A204.1 (cell line): ENCODE measurements at regions not wholly inside any gene's neighbourhood (a gene's known extent, or its start where the extent isn't known, plus 50 kb on each side); places are given as distances from the start of the nearest gene placed in this dataset.
"Not testable (repeated sequence)": the region's sequence is repeated elsewhere in the genome, so short reads cannot be mapped to it uniquely, and the experiment has no call there.

Experiments
- FAIRE-seq: peaks from 2 replicates; lab custom pipeline; 2012; peaks lifted over from hg19 to GRCh38; lab: Jason Lieb, UNC

DNA sequence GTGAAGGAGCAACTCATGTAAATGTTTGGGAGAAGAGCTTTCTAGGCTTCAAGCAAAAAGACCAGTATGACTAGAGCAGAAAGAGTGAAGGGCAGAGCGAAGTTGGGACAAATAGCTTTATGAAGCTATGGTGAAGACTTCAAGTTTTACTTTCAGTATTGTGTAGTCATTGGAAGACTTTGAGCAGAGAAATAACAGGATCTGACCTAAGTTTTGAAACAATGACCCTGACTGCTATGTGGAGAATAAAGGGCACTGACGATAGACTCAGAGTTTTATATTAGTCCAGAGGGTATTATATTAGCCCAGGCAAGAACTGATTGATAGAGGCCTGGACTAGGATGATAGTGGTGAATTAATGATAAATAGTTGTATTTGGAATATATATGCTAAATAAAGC, 187.3 kb downstream of the KTN1 start:
- no peak for FAIRE-seq

GRCh38 chr14:55769877-55770276, 189.9 kb downstream of the KTN1 start:
- FAIRE-seq: no peak

DNA sequence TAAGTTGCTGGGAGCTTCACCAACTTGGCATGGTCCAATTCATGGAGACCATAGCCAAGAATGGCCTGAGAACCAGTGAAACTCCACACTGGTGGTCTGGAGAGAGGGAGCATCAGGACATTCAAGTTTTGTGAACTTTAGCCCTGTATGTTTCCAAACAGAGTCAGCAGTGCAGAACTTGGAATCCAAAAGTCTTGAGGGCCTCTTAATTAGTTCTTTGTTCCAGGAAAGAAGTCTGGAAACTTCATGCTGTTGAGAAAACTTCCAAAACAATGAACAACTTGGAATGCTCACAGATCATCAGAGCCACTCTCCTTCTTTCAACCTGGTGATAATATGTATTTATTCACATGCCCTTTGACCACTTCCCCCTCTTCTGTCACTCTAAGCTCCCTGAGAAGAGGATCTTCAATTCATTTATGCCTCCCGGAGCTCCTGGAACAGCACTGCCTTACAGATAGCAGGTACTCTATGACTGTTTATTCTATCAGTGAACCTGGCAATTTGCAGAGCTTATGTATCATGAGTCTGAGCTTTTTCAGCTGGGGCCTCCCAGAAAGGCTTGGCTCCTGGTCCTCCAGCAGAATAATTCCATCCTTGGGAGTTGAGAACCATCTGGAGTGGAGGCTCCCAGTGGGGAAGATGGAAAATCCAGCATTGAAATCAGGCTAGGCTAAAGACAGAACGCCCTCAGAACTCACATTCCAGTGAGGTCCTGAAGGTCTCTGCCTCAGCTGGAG, 191.4 kb downstream of the KTN1 start:
- no peak for FAIRE-seq

- no peak for FAIRE-seq
These were observed 192.5 kb downstream of the KTN1 start for GRCh38 chr14:55772486-55772885.

DNA sequence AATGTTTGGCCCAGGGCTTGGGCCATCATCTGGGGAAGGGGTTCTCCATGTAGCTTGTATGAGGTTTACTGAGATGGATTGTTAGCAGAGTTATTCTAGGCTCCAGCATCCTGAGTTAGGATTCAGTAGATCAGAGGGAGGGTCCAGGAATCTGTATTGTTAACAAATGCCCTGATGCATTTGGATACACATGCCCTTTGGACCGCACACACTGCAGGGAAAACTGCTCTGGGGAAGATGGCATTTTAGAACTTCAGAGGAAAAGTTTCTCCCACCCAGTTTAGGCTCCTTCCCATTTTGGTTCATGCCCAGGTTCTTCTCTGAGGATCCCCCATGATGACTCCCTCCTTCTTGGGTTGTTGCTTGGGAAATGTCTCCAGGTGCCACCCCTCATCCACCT, 193.3 kb downstream of the KTN1 start:
- no peak for FAIRE-seq

DNA sequence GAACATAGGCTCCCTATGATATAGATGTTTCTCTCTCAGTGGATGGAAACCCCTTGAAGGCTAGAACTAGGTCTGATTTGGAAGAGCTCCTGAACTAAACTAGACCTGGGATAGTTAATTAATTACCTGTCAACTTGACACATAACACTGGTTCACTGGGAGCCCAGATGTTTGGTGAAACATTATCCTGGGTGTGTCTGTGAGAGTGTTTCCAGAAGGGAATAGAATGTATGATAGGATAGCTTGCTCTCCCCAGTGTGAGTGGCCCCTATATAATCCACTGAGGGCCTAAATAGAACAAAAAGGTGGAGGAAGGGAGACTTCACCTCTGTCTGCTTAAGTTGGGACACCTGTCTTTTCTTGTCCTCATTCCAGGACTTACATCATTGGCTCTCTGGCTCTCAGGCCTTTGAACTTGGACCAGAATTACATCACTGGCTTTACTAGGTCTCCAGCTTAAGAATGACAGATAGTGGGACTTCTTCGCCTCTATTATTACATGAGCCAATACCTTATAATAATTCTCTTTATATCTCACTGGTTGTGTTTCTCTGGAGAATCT, 194.1 kb downstream of the KTN1 start:
- no peak for FAIRE-seq

- no peak for FAIRE-seq
These were observed 197.9 kb downstream of the KTN1 start for GRCh38 chr14:55777877-55778276.

GRCh38 chr14:55780156-55780946, 200.3 kb downstream of the KTN1 start:
- FAIRE-seq: no peak

- no peak for FAIRE-seq
These were observed 201.0 kb downstream of the KTN1 start for GRCh38 chr14:55781046-55781445.

DNA sequence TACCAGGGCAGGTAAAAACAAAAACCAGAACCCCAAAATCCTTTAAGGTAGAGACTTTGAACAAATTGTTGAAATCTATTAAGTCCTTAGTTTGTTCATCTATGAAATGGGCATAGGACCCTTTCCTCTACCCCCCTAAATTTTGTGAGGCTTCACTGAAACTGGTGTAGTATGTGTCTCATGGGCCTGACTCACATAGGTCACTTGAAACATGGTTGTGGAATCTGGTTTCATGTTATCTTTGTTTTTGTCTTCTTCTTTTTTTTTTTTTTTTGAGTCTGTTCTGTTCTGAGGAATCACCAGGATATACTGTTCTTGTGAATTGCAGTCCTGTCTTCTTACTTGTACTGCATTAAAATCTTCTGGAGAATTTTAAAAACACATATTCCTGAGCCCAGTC, 202.2 kb downstream of the KTN1 start:
- no peak for FAIRE-seq

- FAIRE-seq: no peak
These were observed 209.4 kb downstream of the KTN1 start for GRCh38 chr14:55789406-55789805.

DNA sequence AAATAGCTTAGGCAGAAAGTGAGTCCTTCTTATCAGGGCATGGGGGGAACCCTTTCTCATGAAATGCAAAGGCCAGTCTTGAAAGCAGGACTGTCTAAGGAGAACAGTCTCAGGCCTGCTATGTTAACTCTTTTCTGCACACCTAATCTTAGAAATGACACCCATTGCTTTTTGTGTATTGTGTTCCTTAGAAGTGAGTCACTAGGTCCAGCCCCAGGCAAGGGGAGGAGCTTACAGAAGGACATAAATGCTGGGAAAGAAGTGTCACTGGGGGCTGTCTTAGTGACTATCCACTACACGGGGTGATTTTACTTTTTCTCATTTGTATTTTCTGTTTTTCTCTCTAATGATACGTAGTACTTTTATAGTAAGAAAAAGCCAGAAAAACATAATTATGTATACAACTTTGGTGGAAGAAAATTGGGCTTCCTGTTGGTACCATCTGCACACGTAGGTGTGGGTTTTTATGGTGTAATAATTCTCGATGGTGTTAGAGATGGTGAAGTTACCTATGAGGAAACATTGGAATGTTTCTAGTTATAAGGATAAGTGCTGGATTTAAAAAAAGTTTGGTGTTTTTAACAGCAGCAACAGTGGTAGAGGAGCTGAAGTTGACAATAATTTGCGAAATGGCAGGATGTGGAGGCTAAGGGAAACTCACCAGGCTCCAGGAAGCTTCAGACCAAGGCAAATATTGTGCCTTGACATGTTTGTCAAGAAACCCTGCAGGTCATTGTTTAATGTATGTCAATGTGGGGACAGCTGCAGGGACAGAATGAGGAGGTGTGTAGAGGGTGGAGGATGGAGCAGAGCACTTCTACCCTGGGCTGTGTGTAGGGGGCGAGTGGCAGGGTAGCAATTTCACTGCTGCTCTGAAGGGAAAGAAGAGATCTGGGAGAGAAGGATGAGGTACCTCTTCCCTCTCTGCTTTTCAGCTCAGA, 214.9 kb downstream of the KTN1 start:
- no peak for FAIRE-seq

DNA sequence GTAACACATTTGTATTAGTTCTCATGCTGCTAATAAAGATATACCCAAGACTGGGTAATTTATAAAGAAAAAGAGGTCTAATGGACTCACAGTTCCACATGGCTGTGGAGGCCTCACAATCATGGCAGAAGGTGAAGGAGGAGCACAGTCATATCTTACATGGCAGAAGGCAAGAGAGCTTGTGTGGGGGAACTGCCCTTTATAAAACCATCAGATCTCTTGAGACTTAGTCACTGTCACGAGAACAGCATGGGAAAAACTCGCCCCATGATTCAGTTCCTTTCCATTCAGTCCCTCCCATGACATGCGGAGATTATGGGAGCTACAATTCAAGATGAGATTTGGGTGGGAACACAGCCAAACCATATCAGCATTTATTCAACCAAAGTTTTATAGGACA, 216.5 kb downstream of the KTN1 start:
- FAIRE-seq: not testable (repeated sequence)

DNA sequence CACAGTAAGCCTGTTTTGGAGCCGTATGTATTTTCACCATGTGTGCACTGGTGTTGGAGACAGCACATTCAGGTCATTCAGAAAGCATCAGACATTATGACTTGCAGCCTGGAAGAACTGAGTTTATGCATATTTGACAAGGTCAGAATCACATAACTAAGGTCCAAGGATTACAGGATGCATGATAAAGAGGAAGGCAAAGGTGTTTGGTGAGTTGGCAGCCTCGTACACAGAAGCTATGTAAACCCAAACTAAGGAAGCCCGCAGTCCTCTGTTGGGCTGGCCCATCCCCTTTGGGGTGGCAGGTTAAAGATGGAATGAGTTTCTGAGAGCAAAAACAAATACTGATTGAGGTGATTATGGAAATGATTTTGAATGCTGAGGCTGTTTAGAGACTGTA, 218.4 kb downstream of the KTN1 start:
- FAIRE-seq: no peak

GRCh38 chr14:55799508-55800095, 219.6 kb downstream of the KTN1 start:
- FAIRE-seq: no peak

GRCh38 chr14:55800156-55800785, 220.3 kb downstream of the KTN1 start:
- FAIRE-seq: no peak

GRCh38 chr14:55801121-55801520, 221.1 kb downstream of the KTN1 start:
- no peak for FAIRE-seq

GRCh38 chr14:55802986-55803872, 223.2 kb downstream of the KTN1 start:
- FAIRE-seq: no peak

- FAIRE-seq: no peak
These were observed 224.0 kb downstream of the KTN1 start for GRCh38 chr14:55803873-55804553.

DNA sequence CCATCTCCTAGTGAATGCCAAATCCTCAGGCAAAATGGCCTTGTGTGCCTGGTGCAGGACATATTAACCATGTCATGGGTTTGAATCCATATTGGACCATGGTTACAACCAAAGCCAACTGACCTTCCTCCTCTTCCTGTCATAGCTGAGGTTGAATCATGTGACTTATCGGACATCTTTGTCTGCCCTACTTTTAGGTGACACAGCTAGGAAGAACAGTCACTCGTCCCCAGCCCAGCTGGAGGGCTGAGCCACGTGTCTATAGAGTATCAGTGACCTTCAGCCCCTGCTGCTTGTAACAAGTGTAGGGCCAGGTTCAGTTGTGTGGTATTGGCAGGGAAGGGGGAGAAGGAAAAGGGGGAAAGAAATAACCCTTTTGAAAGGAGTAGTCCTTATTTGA, 225.2 kb downstream of the KTN1 start:
- FAIRE-seq: no peak
